Natural killer cell (primary cell): ENCODE measurements at regions not wholly inside any gene's neighbourhood (a gene's known extent, or its start where the extent isn't known, plus 50 kb on each side); places are given as distances from the start of the nearest gene placed in this dataset.

Experiments
- ATAC-seq, 3 donors: fragments of 150-1000 bp in 2 of 3; fragments of 200-7000 bp in 1 of 3; cut with Tn5 transposase; 1 replicate in 1 of 3; 2 replicates in 2 of 3; pipeline ENCODE4 v1.10.0; 2021; ENCODE audit warnings: mild to moderate bottlenecking in 2 of 3, moderate library complexity in 2 of 3
- DNase-seq, 2 donors: peaks; one replicate each; pipeline versions ENCODE4 v3.0.0 to v3.0.0-alpha.2; 2013 to 2021; ENCODE audit warnings: mixed read lengths in 1 of 2
- H3K27ac ChIP-seq: one replicate; pipeline ENCODE4 v1.5.1; 2013; ENCODE audit warnings: mild to moderate bottlenecking, low read length
- H3K27me3 ChIP-seq: one replicate; pipeline ENCODE4 v1.6.1; 2013; ENCODE audit warnings: low read length; ENCODE audit not compliant: control insufficient read depth, insufficient read depth
- H3K36me3 ChIP-seq: one replicate; pipeline ENCODE4 v1.6.1; 2013; ENCODE audit warnings: low read length; ENCODE audit not compliant: control insufficient read depth, insufficient read depth
- H3K4me1 ChIP-seq: one replicate; pipeline ENCODE4 v1.6.1; 2013; ENCODE audit warnings: low read length; ENCODE audit not compliant: control insufficient read depth, insufficient read depth
- H3K4me3 ChIP-seq: one replicate; pipeline ENCODE4 v1.5.1; 2013; ENCODE audit warnings: low read length
- H3K9me3 ChIP-seq: one replicate; pipeline ENCODE4 v1.6.1; 2013; ENCODE audit warnings: low read length; ENCODE audit not compliant: control insufficient read depth, insufficient read depth
- H3K27ac Mint-ChIP-seq, 2 donors: one replicate each; pipeline ENCODE4 v1.8.0; 2022; ENCODE audit warnings: mild to moderate bottlenecking in 2 of 2, mixed read lengths in 2 of 2, moderate library complexity in 1 of 2
- H3K27me3 Mint-ChIP-seq, 2 donors: one replicate each; pipeline ENCODE4 v1.8.0; 2022; ENCODE audit warnings: low read depth in 2 of 2, mixed read lengths in 2 of 2
- H3K36me3 Mint-ChIP-seq: one replicate; pipeline ENCODE4 v1.8.0; 2022; ENCODE audit warnings: mixed read lengths
- H3K4me1 Mint-ChIP-seq, 2 donors: one replicate each; pipeline ENCODE4 v1.8.0; 2022; ENCODE audit warnings: mixed read lengths in 2 of 2
- H3K4me3 Mint-ChIP-seq: one replicate; pipeline ENCODE4 v1.8.0; 2022; ENCODE audit warnings: mild to moderate bottlenecking, moderate library complexity, mixed read lengths
- H3K9me3 Mint-ChIP-seq, 2 donors: one replicate each; pipeline ENCODE4 v1.8.0; 2022; ENCODE audit warnings: mixed read lengths in 2 of 2
- CTCF ChIP-seq: fragments of 200-600 bp; IDR thresholded peaks from one replicate; pipeline ENCODE4 v1.8.0; 2022; ENCODE audit warnings: antibody characterized with exemption
- WGBS: methylation state at CpG from one replicate; pipeline ENCODE4 v1.1.7; 2013; ENCODE audit warnings: missing lambda C conversion rate; ENCODE audit not compliant: insufficient coverage; 5-methylcytosine and 5-hydroxymethylcytosine counted together
- intact Hi-C: fragments of 100-400 bp; cut with micrococcal nuclease; formaldehyde crosslinking; loops from one replicate; pipeline ENCODE4 v1.14.2; 2022

DNA sequence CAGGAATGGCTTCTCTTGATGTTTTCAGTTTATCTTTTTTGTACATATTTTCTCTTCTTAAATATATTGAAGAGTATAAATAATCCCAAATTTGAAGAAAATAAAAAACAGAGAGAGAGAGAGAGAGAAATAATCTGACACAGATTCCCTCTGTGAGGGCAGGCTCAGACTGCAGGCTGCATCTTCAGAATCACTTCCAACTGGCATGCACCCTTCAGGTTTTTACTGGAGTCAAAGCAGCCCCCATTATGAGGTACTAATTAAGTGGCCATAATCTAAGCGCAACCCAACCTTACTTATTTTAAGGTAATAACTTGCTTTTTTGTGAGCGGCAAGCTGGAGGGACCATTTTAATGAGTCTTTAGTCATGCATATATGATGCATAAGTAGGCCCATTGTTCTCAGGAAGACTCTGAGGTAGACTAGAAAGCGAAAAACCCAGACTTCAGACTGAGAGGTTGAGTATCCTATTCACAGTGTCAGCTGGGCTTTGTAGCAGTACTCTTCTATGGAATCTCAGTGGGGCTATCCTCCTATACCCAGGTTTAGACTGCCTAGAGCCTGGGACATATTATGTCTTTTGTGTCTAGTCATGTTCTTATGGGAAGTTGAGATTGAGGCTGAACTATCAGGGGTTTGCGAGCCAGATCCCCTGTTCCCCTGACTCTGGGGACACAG, 167.4 kb downstream of the SP3 start:
- TF ChIP-seq CTCF: no peak
- intact Hi-C loops: no loop called here
- Mint-ChIP-seq H3K27ac (no peak overlapping the region), H3K4me3 (no peak overlapping the region), H3K27me3 (peaks cover 4 to 23% of the 10 kb centered on the region in 2 donors), H3K36me3 (no peaks in the 10 kb centered on the region), H3K9me3 (no peaks in the 10 kb centered on the region), H3K4me1 (no peaks in the 10 kb centered on the region)
- ATAC-seq (no peak), DNase-seq (no peak)
- no peak overlapping the region for H3K4me3 ChIP-seq
- no peaks in the 10 kb centered on the region for H3K36me3 ChIP-seq
- no peaks in the 10 kb centered on the region for H3K4me1 ChIP-seq
- H3K9me3 ChIP-seq: no peaks in the 10 kb centered on the region
- no peaks in the 10 kb centered on the region for H3K27me3 ChIP-seq
- 93% methylated on average over 4 of the region's 4 CpGs for WGBS
- H3K27ac ChIP-seq: no peak overlapping the region

- no peak for TF ChIP-seq CTCF
- H3K4me3 ChIP-seq: no peak overlapping the region
- no peaks in the 10 kb centered on the region for H3K36me3 ChIP-seq
- no peak overlapping the region for H3K27ac Mint-ChIP-seq
- H3K9me3 ChIP-seq: no peaks in the 10 kb centered on the region
- H3K9me3 Mint-ChIP-seq: no peaks in the 10 kb centered on the region
- H3K4me1 Mint-ChIP-seq: no peaks in the 10 kb centered on the region
- no peaks in the 10 kb centered on the region for H3K27me3 ChIP-seq
- DNase-seq (no peak), ATAC-seq (no peak)
- no peak overlapping the region for H3K4me3 Mint-ChIP-seq
- H3K36me3 Mint-ChIP-seq: no peaks in the 10 kb centered on the region
- intact Hi-C loops: no loop called here
- H3K4me1 ChIP-seq: no peaks in the 10 kb centered on the region
- peaks cover 9 to 15% of the 10 kb centered on the region in 2 donors for H3K27me3 Mint-ChIP-seq
- no peak overlapping the region for H3K27ac ChIP-seq
Measured at GRCh38 chr2:173802518-173802917, 162.7 kb downstream of the SP3 start.

- Mint-ChIP-seq H3K27me3 (peaks cover 5 to 11% of the 10 kb centered on the region in 2 donors), H3K27ac (no peak overlapping the region), H3K36me3 (no peaks in the 10 kb centered on the region), H3K4me3 (no peak overlapping the region), H3K4me1 (no peaks in the 10 kb centered on the region), H3K9me3 (peaks cover 0 to 2% of the 10 kb centered on the region in 2 donors)
- no peak overlapping the region for H3K4me3 ChIP-seq
- intact Hi-C loops: no loop called here
- H3K36me3 ChIP-seq: no peaks in the 10 kb centered on the region
- no peaks in the 10 kb centered on the region for H3K4me1 ChIP-seq
- no peaks in the 10 kb centered on the region for H3K9me3 ChIP-seq
- H3K27ac ChIP-seq: no peak overlapping the region
- no peak for DNase-seq
- 100% methylated on average over 1 of the region's 1 CpG for WGBS
- TF ChIP-seq CTCF: no peak
- no peaks in the 10 kb centered on the region for H3K27me3 ChIP-seq
- no peak for ATAC-seq
Measured at GRCh38 chr2:173803449-173803848, 161.7 kb downstream of the SP3 start.

DNA sequence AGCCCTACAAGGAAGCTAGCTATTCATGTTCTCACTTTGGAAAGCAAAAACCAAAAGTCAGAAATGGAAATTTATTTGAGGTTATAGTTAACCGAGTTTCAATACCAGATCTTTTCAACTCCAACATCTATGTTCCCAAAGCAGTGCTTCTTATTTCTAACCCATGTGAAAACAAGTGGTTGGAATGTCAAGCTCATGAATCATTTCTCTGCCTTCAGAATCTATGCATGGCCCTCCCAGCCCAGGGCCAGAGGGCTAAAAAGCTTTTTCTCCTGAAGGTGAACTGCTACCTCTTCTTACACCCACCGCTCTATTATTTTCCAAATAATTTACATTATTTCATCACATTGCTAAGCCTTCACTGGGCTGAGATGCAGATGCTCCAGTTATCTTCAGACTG, 158.4 kb downstream of the SP3 start:
- Mint-ChIP-seq H3K4me3 (no peak overlapping the region), H3K27ac (no peak overlapping the region), H3K27me3 (peaks cover 5 to 9% of the 10 kb centered on the region in 2 donors), H3K36me3 (no peaks in the 10 kb centered on the region), H3K4me1 (no peaks in the 10 kb centered on the region), H3K9me3 (peaks cover 0 to 2% of the 10 kb centered on the region in 2 donors)
- DNase-seq (no peak), ATAC-seq (no peak)
- Histone ChIP-seq H3K27ac (no peak overlapping the region), H3K4me3 (no peak overlapping the region), H3K27me3 (no peaks in the 10 kb centered on the region), H3K36me3 (no peaks in the 10 kb centered on the region), H3K4me1 (no peaks in the 10 kb centered on the region), H3K9me3 (no peaks in the 10 kb centered on the region)
- no peak for TF ChIP-seq CTCF
- intact Hi-C loops: no loop called here
- 100% methylated on average over 1 of the region's 2 CpGs for WGBS
